ENCODE measurements at regions not wholly inside any gene's neighbourhood (a gene's known extent, or its start where the extent isn't known, plus 50 kb on each side); places are given as distances from the start of the nearest gene placed in this dataset.
A peak's percentile ranks its signal among the peaks of the same experiment; 100 is the strongest.

DNA sequence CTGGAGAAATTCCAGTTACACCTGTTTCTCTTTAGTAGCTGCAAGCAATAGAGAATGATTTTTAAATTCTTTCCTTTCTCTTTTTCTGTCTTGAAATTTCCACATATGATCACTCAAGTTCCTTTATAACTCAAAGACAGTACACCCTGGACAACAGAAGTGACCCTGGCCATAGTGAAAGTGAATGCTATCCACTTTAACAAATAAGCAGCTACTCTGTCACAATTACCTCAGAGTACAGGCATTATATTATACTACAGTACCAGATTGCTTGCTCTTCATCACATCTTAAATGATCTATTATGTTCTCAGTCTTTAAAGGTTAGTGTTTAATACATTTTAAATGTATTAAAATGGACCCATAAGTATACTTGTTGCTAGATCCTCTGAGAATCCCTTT, 136.2 kb downstream of the KLF12 start:
- DNase-seq, result no peak

DNA sequence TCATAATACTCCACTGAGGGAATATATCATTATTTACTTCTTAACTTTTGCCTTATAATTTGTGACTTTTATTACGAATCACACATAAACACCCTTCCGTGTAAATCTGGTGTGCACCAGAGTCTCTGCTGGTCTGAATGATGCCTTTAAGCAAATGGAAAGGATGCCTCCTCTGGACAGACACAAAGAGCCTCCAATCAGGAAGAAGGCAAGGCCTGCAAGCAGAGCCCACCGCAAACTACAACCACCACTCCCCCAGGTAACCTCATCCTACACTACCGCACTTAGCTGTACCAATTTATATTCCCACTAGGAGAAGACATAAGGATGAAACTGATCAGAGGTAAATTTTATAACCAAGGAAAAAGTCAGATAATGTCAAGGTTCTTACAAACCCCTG, 137.6 kb downstream of the KLF12 start:
- DNase-seq, result no peak

DNA sequence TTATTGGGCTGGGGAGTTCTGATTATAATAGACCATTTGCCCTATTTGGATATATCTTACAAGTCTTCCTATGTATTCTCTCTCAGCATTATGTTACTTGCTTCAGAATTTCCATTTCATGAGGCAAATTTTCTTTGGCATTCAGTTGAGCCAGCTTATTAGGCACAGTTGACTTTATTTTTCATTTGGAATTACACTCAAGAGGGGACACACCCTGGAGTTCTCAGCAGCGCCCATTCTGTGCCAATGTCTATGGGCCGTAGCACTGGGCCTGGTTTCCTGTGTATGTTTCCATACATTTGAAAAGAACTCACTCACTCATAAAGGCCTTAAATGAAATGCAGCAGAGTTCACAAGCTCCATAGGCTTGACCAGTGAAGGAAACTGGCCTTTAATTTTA, 138.5 kb downstream of the KLF12 start:
- no peak for DNase-seq

DNA sequence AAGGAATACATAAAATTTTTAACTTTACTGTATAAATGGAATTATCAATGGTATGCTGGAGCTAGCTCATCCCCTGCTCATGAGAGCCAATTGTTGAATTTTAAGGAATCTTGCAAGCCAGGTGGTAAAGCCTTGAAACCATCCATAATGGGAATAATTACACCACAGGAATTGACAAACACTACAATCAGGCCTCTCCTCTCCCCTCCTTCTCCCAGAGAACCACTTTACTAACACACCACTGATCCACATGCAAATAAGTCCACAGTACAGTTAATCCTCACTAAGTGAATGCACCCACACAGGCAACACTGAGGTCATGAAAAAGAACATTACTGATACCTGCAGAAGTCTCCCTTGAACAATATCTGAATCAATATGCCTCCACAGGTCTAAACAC, 140.5 kb downstream of the KLF12 start:
- no peak for DNase-seq

DNA sequence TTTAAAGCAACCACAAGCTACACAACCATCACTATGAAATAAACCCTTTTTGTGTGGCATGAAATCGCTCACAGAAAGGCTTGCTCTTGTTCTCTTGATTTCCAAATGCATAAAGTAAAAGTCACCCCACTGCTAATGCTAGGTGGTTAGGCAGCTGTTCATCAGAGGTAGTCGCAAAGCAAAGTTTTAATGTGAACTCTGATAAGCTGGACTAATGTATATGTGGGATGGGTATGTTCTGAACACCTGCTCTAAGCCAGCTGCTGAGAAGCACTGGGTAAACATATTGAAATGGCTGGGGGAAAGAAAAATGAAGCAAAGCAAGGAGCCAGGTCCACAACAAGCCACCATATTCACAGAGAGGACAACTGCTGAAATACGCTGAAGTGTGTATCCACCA, 142.3 kb downstream of the KLF12 start:
- DNase-seq, result no peak

DNA sequence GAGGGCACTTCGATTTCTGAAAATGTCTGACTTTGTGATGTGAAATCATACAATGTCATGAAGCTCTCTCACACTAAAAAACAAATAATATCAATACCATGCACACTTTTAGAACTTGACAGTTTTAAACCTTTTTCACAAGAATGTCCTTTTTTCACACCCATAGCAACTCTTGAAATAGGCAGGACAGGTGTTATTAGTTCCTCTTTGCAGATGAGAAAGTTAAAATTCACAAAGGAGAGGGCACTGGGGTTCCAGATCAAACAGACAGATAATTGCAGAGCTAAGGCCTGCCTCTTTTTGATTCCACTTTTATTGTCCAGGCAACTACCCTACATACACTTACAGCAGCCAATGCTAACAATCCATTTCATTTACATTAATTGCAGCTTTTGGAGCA, 142.8 kb downstream of the KLF12 start:
- no peak for DNase-seq

DNA sequence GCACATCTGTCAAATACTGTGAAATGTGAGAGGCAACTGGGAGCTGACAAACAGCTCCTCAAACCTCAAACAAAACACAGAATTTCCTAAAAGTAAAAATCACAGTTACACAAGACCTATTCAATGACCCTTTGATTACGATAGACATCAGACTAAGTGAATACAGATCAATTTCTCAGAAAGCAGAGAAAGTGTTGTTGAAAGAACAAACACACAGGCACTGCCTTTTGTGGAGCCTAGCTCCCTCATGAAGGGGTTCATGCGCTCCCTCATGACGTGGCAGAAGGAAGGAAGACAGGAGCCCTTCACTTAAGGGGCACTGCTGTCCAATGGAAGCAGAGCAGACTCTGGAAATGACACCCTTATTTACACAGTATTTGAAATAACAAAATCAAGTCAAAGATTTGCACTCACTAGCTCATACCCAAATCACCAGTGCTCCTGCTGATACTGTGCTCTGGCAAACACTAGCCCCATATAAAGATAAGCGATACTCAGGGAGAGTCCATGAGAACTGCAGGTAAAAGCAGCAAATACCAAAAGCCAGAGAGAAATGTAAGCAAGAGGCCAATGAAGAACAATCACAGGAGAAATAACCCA, 144.9 kb downstream of the KLF12 start:
- no peak for DNase-seq

DNA sequence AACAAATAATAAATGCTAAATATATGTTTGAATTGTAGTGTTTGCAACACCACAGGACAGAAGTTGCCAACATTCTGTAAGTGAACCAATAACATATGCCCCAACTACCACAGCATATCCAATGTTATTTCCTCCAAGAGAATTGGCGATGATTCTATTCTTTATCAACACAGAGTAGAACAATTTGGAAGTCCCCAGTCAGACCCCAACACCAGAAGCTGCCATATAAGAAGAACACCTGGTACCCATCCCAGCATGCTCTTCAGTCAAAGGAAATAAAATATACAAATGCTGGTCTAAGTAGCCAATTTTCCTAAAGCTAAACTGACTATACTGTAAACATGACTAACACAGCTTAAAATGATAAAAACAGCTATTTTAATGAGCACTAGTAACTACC, 145.7 kb downstream of the KLF12 start:
- no peak for DNase-seq

DNA sequence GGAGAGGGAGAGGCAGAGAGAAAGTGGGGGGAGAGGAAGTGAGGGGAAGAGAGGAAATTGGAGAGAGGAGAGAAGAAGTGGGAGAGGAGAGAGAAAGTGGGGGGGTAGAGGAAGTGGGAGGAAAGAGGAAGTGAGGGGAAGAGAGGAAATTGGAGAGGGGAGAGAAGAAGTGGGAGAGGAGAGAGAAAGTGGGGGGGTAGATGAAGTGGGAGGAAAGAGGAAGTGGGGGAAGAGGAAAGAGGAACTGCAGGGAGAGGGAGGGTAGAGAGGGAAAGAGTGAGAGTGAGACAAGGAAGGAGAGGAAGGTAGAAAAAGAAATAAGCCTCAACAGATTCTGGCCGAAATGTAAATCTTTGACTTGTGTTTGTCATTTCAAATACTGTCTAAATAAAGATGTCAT, 146.6 kb downstream of the KLF12 start:
- DNase-seq, result no peak

DNA sequence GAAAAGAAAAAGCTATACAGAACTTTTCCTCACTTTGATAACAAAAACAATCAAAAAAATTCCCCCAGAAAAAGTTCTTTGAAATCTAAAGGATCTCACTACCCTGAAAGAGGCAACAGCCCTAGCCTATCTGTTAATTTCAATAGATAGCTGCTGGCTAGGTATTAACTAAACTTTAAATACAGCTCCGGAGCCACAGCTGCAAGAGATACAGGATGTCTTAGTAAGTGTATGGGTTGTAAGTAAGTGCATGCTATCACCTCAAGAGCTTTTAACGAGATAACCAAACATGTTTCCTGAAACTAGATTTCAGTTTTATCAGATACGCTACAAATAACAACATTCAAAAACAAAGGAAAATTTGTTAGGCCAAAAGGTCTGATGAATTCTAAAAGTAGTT, 148.4 kb downstream of the KLF12 start:
- peak; percentile 42 for DNase-seq

DNA sequence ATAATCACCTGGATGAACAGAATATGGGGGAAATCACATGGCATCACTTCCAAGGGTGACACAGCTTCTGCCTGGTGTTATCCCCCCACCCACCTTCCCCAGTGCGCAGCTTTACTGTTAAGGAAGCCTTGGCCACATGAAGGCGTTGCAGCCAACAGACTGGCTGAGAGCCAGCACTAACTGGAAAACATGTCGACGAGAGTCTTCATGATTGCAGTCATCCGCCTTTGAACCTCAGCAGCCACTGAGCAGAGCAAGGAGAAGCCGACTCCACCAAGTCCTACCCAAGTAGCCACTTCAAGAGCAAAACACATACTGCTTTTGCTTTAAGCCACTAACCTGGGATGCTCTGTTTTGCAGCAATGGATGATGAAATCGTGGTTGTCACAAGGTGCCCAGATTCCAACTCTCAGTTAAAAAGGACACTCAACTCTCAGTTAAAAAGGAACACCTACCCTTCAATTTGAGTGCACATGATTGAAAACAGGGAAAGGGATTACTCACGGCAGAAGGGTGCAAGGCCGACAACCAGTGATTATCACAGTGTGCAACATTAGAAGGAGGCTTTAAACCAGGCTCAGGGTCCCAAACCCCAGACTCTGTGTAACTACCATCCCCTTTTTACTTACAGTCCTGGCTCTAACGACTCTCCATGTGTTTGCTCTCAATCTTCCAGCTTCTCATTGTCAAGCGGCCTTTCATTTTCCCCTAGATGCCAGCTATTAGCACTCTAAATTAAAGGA, 149.1 kb downstream of the KLF12 start:
- peak; percentile 88 for DNase-seq

DNA sequence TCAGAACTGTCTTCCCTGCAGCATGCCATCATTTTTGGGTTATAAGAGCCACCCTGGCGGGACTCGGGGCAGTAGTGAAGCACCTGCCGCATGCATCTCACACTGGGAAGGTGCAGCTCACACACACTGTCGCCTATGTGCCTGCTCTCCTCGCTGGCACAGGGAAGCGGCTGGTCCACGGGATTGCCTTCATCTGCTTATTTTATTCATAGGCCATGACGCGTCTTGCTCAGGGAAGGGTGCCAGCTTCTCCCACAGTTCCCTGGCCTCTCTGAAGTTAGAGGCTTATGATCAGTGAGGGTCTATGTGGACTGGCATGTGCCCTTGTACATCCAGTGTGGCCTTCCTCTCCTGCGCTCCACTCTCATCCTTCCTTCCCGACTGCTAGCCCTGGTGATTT, 150.0 kb downstream of the KLF12 start:
- DNase-seq, result no peak

DNA sequence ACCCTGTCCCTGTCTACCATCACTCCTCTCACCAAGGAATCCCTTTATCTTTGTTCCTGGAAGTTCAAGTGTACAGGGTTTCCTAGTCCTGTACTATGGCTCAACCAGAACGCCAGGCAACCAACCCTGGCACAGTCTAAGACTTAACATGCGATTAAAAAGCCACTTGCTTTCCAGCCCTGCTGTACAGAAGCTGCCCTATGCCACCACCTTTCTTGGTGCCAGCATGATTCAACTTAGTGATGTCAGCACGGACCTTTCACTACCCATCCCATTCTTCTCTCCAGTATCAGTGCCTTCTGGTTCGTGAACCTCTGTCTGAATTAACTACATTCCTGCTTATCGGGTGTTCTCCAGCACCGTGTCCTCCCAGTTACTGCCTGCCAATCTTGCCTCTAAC, 151.1 kb downstream of the KLF12 start:
- no peak for DNase-seq

DNA sequence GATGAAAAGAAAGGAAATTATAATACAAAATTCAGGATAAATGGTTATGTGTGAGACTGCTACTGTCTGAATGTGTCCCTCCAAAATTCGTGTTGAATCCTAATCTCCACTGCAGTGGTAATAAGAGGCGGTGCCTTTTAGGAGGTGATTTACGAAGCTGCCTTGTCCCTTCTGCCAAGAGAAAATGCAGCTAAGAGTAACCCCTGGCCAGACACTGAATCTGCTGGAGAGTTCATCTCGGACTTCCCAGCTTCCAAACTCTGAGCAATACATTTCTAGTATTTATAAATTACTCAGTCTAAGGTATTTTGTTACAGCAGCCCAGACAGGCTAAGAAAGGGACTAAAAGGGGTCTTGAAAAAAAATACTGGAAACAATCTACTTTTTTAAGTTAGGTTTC, 152.6 kb downstream of the KLF12 start:
- no peak for DNase-seq

DNA sequence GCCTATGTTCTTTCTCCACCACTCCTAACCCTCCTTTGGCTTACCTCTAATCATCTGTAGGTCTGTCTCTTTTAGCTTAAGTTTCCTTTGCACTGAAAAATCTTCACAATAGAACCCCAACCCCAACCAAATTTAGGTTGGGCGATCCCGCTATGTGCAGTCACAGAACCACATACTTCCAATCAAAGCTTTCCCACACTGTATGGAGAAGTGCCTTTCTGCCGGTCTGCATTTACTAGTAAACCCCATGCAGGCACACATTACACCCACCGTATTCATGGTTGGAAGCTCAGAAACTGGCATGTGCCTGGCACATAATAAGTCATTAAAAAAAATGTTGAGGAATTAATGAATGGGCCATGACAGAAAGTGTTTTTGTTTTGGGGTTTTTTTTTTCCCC, 158.4 kb downstream of the KLF12 start:
- no peak for DNase-seq

DNA sequence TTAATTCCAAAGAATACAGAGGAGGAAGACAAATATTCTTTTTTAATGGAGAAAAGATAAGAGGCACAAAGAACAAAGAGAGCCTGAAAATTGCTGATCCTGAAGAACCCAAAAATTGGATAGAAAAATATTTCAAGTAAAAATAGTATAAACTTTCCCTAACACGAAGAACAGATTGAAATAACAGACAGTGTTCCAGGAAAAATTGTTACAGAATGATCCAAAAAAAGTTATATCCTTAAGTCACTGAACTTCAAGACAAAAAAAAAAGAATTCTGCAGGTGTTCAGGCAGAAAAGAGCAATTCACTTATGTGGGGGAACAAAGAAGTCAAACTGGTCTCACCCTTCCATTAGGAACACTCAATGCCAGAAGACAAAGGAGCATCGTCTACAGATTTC, 160.2 kb downstream of the KLF12 start:
- no peak for DNase-seq

DNA sequence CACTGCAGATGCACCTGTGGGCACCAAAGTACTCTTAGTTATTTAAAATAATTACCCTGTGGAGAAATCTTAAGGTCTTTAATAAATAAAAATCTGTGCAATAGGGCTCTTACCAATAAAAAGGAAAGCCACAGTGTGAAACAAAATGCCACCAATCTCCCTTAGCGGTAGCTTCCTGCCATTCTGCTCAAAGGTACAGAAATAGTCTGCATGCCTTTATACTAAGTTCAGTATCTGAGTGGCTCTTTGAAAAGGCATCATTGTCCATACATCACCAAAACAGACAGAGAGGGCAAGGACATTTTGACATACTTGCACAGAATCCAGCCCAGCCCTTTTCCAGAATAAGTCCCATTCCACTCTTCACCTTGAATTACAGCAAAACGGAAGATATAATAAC, 161.0 kb downstream of the KLF12 start:
- no peak for DNase-seq

DNA sequence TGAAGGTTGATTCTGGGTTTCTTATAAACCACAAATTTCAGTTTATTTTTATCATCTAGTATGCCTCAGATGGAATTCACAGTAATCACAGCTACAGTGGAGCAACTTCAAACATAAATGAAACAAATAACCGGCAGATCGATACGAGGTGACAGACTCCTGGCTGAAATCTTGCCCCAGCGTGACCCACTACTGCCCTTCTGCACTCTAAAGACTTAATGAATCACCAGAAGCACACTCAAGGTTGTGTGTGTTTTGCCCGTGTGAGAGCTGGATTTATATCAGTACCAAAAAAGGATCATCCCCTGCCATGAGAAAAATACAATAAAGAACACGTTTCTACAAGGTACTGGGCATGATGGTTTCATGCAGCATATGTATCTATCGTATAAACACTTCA, 161.7 kb downstream of the KLF12 start:
- DNase-seq, result no peak

DNA sequence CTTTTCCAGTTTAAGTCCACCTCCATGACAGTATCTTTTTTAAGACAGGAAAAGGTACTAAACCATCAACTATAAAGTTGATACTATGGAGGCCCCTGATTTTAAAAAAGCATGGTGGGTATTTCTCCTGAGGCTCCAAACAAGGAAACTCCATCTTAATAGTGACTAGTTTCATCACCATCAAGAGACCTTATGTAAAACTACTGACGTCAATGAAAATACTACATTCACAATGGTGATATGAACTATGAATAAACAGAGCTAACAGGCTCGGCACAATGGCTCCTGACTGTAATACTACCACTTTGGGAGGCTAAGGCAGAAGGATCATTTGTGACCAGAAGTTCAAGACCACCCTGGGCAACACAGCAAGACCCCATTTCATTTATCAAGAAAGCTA, 162.7 kb downstream of the KLF12 start:
- no peak for DNase-seq

DNA sequence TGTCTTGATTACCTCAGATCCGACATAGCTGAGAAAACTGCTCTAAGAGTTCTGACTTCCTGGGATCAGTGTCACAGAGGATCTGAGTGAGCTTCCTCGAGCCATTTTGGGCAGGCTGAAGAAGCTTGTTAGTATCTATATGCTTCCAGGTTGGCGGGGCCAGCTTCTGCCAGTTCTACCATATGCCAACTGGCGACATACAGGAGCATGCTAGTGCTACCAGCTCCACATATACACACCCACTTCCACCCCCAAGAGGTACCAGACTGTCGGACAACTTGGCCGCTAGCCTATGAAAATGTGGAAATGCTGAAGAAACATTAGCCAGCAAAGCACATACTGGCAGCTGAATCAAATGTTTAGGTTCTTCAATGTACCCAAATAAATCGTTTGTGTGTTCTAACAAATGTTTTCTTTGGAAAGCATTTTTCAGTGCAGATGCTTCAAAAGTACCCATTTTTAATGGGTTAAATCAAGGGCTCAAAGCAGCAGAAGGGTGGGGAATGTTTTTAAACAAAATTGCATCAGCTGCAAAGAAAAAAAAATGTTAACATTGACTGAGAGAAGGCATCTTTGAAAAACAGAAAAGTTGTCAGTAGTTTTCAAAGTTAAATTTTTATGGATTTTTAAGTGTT, 163.7 kb downstream of the KLF12 start:
- no peak for DNase-seq

DNA sequence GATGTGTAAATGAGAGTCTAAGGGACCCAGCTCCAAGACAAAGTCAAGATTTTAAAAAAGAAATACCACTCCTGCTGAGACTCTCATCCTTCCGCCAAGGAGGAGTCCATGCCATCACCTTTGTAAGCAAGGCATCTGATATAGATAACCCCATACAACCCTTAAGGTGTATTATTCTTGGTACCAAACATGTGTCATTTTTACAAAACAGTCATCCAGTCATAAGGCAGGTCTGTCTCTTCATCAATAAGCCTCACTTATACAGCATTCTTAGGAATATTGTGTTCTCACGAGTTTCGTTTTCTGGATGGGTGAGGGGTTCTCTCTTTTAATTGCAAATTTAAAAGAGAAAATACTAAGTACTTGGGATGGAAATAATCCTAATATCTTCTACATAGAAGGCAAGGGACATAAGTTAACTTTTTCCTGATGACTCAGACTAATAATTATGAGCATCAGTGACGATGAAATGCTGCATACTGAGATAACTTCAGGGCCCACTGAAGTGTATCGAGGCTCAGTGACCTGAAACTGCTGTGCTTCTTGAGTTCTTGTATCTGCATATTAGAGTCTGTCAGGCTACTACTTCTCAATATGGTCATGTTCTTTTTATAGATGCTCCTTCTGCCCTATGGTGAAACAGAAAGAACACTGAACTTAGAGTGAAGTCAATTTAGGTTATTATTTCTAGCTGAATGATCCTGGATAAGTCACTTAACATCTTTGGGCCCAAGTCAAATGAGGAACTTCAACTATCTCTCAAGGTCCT, 166.6 kb downstream of the KLF12 start:
- DNase-seq, result no peak

DNA sequence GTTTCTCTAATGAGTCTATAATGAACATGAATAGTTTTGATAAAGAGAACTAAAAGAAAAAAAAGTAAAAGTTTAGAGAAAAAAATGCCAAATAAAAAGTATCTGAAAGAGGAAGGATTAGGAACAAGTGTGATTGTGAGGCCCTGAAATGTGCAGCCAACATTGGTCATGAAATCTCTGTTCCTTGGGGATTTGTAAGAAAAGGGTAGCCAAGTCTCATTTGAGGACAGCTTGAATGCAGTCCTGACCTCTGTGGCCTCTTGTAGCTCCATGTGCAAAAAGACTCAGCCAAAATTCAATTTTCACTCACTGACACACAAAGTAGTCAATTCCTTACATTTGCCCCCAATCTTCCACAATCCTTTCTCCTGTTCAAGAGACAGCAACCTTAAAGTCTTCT, 167.9 kb downstream of the KLF12 start:
- no peak for DNase-seq

DNA sequence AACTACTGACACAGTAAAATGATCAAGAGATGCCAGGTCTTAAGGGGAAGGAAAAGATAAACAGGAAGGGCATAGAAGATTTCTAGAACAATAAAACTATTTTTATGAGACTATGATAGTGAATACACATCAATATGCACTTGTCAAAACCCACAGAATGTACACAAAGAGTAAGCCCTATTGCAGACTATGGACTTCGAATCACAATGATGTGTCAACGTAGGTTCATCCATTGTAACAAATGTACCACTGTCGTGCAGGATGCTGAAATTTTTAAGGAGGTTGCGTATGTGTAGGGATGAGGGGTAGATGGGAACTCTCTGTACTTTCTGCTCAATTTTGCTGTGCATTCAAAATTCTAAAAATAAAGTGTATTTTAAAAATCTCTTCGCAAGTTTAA, 171.9 kb downstream of the KLF12 start:
- no peak for DNase-seq

DNA sequence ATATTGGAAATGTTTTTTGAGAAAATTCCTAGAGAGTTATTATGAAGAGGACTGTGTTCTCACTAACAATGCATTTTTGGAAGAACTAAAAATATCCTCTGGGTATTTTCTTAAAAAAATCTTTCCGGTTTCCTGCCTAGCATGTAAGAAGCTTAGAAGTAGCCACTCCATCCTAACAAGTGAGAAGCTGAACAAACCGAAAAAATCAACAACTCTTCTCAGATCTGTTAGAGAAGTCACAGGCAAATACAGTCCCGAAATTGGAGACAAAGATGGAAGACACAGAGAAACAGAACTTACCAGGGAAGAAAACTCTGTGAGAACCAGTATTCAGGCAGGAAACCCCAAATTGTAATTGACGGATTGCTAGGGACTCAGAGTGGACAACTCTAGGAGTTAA, 173.0 kb downstream of the KLF12 start:
- DNase-seq, result no peak

All from CD4-positive, alpha-beta T cell treated with Interleukin-17A for 4 hours (primary cell).